GM19463 (cell line): ENCODE measurements at regions not wholly inside any gene's neighbourhood (a gene's known extent, or its start where the extent isn't known, plus 50 kb on each side); places are given as distances from the start of the nearest gene placed in this dataset.
"Not testable (repeated sequence)": the region's sequence is repeated elsewhere in the genome, so short reads cannot be mapped to it uniquely, and the experiment has no call there.

Experiments used
- ATAC-seq: cut with Tn5 transposase; IDR thresholded peaks from one replicate; pipeline ENCODE4 v1.9.1; 2021; ENCODE audit warnings: mild to moderate bottlenecking, moderate library complexity; ENCODE audit not compliant: unreplicated experiment

DNA sequence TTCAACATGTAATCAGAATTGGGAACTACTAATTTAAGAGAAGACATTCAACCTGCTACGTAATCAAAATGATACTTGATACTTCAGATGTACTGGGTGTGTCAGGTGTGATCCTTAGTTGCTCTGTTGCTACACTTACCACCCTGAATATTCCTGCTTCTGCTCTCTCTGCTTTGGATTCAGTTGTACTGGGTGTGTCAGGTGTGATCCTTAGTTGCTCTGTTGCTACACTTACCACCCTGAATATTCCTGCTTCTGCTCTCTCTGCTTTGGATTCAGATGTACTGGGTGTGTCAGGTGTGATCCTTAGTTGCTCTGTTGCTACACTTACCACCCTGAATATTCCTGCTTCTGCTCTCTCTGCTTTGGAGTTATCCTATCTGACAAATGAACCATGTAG, 290.2 kb downstream of the RAB38 start:
- not testable (repeated sequence) for ATAC-seq

DNA sequence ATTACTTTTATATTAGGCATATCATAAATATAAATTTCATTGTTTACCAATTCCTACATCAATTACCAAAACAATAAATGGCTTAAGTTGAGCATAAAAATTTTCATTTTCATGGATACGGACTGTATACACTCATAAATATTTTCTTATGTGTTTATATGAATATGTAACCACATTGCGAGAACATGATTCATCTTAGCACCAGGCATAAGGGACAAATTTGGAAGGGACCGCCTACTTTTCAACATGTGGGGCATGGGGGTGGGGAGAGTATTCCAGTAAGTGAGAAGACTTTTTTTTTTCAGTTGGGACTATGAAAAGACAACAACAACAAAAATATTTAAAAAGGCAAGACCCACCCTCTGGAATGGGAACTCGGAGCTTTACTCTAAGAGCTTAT, 296.1 kb downstream of the RAB38 start:
- ATAC-seq: no peak

DNA sequence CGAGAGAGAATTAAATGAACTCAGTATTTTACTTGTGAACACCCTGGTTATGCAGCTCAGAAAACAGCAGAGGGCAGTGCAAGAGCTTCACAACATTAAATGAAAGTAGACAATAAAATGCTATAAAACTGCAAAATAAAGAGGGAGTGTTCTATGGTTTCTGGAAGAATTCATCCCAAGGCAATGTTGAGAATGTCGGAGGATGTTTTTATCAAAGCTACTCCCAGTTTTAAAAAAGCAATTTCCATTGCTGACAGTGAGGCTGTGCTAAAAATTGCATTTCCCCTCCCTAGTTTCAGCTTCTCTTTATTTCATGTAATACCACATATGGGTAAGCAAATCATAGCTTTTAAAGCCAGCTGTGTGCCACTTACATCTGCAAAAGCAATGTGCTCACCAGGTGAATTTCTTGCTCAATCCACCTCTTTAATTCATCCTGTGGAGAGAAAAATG, 296.8 kb downstream of the RAB38 start:
- ATAC-seq: no peak

DNA sequence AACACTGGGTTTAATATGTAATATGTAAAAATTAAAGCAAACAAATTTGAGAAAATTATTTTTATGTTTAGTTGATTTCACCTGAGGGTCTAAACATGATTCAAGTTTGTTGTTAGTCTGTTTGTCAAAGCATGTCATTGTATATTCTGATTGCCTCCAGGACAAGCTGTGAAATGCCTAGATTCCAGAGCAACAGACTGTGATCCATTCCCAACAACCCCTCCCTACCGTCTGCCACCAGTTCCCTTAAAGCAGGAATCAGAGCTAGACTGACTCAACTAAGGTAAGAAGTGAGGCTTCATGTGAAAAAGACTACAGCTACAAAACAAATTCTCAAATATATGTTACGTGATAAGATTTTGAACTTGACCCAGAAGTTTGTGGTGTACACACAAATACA, 304.2 kb downstream of the RAB38 start:
- ATAC-seq: no peak

DNA sequence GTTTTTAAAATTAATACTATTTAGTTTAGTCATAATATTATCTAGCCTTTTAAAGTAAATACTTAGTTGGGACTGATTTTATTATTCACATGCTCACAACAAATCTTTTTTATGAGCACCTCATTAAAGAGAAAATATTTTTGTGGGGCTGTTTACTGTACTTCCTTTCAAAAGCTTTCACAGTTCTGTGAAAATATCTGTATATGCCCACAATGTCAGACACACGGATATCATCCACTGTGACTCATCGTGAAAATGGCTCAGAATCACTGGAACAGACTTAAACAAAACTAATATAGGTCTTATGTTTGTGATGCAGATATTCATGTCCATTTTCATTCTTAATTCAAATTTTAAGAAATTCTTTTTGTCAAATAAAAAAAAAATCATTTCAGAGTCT, 305.2 kb downstream of the RAB38 start:
- no peak for ATAC-seq

DNA sequence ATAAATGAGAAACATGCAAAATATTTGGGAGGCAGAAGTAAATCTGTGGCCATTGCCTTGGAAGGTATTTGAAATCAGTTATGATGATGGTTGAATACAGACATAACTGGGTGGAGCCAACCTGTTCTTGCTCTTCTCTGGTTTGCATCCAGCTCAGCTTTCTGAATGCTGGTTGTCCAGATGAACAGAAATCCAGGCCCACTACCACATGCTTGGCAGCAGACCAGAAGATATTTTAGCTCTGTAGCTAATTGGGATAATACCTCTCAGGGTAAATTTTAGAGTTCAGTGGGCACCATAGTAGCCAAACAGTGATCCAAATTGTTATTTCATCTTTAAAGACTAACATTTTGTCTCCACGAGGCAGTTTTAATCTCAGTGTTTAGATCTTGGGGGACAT, 308.3 kb downstream of the RAB38 start:
- ATAC-seq: no peak

DNA sequence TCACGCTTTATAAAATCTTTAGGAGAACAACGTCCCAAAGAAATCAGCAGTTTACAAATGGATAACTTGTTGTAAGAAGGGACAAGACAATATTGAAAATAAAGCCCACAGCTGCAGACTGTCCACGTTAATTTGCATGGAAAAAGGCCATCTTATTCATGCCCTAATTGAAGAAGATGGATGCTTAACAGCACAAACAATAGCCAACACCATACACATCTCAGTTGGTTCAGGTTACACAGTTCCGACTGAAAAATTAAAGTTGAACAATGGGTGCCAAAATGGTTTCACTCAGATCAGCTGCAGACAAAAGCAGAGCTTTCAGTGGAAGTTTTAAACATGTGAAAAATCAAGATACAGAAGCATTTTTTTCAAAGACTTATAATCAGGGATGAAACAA, 314.2 kb downstream of the RAB38 start:
- no peak for ATAC-seq

DNA sequence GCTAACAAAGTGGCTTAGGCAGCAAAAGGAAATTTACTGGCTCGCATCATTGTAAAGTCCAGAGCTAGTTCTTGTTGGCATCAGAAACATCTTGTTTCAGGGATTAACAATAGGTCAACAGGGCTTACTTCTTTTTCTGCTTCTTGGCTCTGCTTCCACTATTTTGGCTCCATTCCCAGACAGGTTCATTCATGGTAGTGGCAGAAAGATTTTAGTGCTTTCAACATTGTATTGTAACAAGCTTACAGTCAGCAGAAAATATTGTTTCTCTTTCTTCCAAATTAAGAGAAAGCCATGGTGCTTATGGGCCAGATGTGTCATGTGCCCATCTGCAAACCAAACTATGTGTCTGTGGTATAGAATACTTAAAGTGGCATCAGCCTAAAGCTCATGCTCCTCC, 315.6 kb downstream of the RAB38 start:
- ATAC-seq: no peak

DNA sequence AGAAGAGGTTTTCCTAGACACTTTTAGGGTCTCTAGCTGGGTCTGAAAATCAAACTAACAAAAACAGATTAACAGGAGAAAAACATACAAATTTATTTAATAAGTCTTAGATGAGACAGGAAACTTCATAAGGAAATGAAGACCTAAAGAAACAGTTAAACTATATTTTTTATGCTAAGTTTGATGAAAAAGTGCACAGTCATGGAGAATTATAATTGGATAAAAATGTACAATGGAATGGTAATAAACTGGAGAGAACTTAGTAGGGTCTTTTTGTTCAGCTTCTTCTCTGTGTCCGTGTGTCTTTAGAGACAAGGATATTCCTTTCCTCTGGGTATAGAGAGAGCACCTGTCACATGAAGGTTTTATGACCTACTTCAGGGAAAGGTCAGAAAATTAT, 323.4 kb downstream of the RAB38 start:
- ATAC-seq: no peak

DNA sequence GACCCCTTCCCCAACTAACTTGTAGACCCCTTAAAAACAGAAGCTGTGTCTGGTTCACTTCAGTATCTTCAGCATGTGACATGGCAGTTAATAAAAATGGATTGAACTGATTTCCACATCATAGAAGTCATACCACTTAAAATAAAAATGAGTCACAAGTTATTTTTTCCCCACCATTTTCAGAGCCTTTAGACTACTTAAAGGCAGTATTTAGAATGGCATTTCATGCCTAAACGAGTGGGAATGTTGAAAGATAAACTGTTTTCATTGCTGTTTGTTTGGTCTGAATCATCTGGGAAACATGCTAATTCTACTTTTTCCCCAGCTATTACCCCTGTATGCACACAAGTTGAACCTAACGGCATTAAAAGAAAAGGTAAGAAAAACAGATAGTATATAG, 324.0 kb downstream of the RAB38 start:
- no peak for ATAC-seq

DNA sequence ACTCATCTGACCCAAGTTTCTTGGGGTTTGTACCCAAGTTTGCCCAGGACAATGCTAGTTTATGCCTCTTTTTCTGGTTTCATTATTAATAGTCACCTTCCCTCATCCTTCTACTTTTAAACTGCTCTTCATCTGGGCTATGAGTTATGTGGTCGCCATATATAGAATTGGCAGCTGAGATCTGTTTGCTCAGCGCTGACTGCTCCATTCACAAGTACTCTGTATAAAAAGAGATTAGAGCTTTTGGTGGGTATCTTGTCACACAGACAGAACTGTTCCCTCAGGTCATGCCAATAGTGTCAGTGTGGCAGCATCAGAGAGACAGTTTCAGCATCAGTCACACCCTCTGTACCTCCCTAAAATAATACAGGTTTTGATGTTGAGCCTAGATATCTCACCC, 326.0 kb downstream of the RAB38 start:
- no peak for ATAC-seq

DNA sequence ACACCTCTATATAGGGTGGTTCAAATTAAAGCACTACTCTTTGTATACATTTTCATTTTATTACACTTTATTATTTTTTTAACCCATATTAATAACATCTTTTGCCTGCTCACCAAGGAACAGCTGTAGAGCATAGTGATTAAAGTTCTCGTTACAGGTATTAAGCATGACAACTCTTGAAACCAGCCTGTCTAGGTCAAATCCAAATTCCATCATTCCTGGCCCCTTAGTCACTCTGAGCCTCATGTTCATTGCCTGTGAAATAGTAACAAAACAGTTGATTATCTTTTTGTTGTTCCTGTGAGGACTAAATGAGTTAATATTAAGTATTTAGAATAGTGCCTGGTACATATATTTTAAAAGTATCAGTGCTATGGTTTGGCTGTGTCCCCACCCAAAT, 334.5 kb downstream of the RAB38 start:
- no peak for ATAC-seq

DNA sequence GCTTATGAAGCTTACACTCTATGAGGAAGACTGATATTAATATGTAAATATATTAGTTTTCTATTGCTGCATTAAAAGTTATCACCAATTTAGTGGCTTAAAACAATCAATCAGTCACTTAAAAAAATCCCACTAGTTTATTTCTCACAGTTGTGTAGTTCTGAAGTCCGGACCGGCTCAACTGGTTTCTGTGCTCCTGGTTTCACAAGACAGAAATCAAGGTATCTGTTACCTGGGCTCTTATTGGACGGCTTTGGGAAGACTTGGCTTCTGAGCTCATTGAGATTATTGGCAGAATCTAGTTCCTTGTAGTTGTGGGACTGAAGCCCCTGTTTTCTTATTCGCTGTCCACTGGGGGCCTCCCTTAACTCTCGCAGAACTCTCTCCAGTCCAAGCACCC, 343.0 kb downstream of the RAB38 start:
- ATAC-seq: no peak

DNA sequence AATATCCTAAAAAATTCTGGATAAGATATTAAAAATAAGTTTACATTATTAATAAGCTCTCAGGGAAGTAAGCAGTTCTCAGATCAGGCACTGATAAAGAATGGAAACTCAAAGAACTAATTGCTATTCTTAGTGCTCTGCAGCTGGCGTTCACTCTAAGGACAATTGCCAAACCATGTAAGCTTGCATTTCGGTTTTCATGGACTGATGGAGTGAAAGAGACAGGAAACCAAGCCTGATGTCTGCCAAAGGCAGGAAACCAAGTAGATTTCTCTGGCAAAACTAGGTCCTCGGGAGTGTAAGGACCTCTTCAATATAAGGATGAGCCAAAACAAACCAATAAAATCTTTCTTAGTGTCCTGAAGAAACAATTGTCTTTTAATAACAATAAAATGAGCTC, 355.2 kb downstream of the RAB38 start:
- no peak for ATAC-seq

DNA sequence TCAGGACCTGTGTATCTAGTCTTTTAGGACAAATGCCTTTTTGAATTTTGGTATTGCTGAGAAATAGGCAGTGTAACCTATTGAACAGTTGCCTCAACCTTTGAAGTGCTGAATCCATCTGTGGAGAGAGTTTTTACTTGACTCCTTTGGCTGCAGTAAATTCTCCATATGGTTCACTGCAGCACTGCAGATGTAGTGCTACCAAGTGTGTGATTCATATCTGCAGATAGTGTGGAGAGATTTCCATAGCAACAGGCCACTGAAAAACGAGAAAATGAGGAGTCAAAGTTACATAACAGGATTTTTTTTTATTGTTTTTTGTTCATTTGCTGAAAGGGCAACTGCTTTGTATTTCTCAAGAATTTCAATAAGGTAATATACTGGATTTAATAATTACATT, 356.1 kb downstream of the RAB38 start:
- ATAC-seq: no peak

DNA sequence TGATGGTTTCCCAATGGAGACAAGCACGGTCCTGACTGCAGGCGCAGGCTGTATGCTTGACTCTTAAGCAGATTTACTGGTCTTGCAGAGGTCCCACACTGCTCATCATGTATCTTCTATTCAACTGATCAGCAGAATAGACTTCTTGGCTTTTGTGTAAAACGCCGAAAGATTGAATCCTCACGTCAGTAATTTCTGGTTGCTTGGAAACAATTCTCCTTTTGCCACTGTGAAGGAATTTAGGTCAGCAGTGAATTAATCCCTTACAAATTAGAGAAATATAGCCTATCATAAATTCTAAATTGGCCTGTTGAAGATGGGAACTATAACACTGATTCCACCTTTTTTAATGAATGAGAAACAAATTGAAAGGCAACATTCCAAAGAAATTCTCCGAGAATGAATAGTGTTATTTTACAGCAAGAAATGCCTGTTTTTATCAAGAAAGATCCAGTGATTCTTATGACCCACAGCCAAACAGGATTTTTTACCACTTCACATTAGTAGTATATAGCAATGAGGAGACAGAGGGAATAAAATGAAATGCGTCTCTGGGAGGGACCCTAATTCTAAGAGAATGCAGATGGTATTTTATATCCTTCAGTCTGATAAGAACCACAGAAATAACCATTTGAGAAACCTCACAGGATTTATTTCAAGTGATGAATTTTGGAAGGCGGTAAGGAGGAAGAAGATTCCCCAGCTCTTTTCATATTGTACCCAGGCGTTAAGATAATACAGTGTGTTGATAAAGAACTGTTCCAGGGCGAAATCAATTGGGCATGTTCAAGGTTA, 362.5 kb downstream of the RAB38 start:
- no peak for ATAC-seq

DNA sequence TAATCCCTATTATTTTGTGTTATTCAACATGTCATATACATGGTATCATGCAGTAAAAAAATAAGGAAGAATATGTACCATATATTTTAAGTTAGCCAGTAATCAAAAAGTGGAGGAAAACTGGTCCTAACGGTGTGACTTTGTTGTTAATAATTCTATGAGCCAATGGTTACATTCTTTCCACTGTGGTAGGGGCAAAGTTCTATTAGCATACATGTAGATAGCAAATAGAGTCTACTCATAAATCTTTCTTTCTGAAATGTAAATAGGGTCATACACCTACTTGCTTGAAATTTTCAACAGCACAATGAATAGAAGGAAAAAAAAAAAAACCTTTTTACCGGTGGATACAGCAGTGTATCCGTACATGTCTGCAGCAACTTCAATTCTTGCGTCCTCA, 364.8 kb downstream of the RAB38 start:
- no peak for ATAC-seq

DNA sequence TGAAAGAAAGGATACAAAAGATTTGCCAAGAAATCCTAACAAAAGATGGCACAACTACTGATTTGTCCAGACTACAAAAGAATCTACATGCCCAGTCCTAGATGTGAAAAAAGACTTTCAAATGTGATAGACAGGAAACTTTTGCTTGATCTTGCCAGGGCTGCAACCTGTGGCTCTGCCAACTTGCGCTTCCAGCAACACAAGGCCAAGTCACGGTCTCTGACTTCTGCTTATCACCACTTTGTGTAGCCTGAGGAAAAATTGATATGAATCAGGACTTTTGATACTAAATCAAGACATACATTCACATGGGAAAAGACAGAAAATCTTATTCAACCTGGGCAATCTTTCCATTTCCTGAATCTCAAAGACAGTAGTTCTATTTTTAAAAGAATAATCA, 366.0 kb downstream of the RAB38 start:
- no peak for ATAC-seq

DNA sequence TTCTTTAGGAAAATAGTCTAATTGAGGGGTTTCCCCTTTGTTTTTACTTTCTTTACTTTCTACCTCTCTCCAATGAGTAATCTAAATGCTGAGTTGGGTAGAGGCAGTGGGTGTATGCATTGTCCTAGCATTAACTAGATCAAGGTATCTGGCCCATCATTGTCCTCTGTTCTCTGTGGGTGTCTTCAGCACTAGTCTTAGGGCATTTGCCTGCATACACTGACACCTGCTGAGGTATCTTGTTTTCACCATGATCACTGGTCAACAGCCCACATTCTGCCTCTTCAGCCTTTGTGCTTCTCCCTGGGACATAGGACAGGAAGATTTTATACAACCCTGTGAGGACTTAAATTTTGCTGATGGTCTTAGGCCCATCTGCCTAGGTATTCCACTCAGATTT, 371.1 kb downstream of the RAB38 start:
- no peak for ATAC-seq

DNA sequence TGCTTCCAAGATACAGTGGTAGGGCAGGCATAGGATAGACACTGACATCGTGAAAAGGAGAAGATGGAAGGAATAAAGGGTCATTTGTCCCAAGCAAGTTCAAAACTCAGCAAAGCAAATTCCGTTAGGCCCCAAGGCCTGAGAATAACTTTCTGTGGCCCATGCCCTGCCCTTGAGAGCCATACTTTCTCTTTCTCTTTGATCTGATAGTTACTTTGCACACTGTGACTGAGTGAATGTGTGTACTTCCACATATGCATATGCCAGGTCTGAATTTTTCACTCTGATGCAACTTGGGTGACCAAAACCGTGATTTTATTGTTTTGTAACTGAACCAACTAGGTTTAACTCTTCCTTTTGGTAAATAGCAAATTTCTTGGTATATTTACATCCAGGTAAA, 371.5 kb downstream of the RAB38 start:
- ATAC-seq: peak; percentile 54

DNA sequence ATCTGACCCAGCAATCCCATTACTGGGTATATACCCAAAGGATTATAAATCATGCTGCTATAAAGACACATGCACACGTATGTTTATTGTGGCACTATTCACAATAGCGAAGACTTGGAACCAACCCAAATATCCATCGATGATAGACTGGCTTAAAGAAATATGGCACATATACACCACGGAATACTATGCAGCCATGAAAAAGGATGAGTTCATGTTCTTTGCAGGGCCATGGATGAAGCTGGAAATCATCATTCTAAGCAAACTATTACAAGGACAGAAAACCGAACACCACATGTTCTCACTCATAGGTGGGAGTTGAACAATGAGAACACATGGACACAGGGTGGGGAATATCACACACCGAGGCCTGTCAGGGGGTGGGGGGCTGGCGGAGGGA, 390.4 kb downstream of the RAB38 start:
- ATAC-seq: not testable (repeated sequence)

DNA sequence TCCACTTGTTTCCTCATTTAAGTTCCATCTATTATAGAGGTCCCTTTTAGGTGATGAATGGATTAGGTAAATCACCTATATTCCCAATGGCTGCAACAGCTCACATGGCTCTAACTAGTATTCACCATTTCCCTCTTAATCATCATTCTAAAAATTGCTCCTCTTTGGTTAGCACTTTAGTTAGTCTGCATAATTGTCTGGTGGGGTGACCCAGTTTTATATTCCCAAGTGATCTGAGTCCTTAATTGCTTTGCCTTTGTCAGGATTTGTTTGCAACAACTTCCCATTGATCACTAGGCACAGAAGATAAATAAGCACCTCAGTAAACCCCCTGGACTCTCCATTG, 395.2 kb downstream of the RAB38 start:
- no peak for ATAC-seq
